ENCODE measurements at regions not wholly inside any gene's neighbourhood (a gene's known extent, or its start where the extent isn't known, plus 50 kb on each side); places are given as distances from the start of the nearest gene placed in this dataset.

DNA sequence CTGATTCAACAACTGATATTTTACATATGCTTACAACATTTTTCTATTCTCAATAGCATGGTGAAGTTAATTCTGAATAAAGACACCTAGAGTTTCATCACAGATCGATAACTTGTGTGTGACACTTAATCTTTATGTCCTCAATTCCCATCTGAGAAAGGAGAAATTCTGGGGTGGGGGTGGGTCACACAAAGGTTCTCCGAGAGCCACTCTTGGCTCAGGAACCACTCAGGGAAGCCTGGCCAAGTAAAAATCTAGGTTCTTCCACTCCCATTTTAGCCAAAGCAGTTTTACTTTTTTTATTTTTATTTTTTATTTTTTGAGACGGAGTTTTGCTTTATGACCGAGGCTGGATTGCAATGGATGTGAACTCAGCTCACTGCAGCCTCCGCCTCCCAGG lies 111.0 kb upstream of the TBL1XR1 start:
- whole genome bisulfite sequencing, 2 experiments (ENCODE audit: extremely low coverage in 1 of 2, insufficient coverage in 1 of 2, insufficient read length in 1 of 2, insufficient replicate concordance in 2 of 2, low coverage in 1 of 2, low lambda C conversion rate in 2 of 2, missing lambda C conversion rate in 1 of 2), result 93% methylated on average over 5 of the region's 5 CpGs; no CpG with 5 or more reads in 1 of the 2 experiments
- H4K8ac ChIP-seq (ENCODE audit: extremely low read depth, insufficient read depth, low read length), result no peak overlapping the region
- no peaks in the 10 kb centered on the region for H3K27me3 ChIP-seq (replicated peaks in 1 of 4; ENCODE audit: control insufficient read depth in 3 of 4, extremely low read depth in 1 of 4, insufficient read depth in 3 of 4, low read length in 3 of 4)
- ChIA-PET CTCF (ENCODE audit: partially characterized antibody) (no interaction called here), POLR2A (ENCODE audit: partially characterized antibody) (no interaction called here)
- no peaks in the 10 kb centered on the region for H3K23me2 ChIP-seq (ENCODE audit: low read depth, low read length)
- no peak overlapping the region for H2BK120ac ChIP-seq (replicated peaks; ENCODE audit: low read depth, low read length)
- no peak overlapping the region for H2AFZ ChIP-seq (ENCODE audit: low read length)
- H2BK5ac ChIP-seq (ENCODE audit: low read depth, low read length), result no peak overlapping the region
- H2BK20ac ChIP-seq (ENCODE audit: low read length), result no peak overlapping the region
- no peak overlapping the region for H2AK5ac ChIP-seq (ENCODE audit: low read depth, low read length)
- H3K4me3 ChIP-seq (ENCODE audit: extremely low read depth in 1 of 4, insufficient read depth in 2 of 4, low read depth in 3 of 4, low read length in 4 of 4), result no peak overlapping the region
- DNase-seq (ENCODE audit: low read depth in 1 of 2, low spot score in 2 of 2), result no peak
- H4K5ac ChIP-seq (ENCODE audit: insufficient read length, low read depth, low read length), result no peak overlapping the region
- no peaks in the 10 kb centered on the region for H3K79me2 ChIP-seq (ENCODE audit: control insufficient read depth in 1 of 2, insufficient read depth in 2 of 2, low read length in 2 of 2)
- no peak overlapping the region for H3K9ac ChIP-seq (replicated peaks in 1 of 4; ENCODE audit: extremely low read depth in 1 of 4, low read depth in 3 of 4, low read length in 3 of 4)
- H3K18ac ChIP-seq (ENCODE audit: extremely low read depth, low read length), result no peak overlapping the region
- H3K23ac ChIP-seq (ENCODE audit: insufficient read length), result no peak overlapping the region
- H4K91ac ChIP-seq (replicated peaks; ENCODE audit: insufficient read length, low read length), result no peak overlapping the region
- no peak overlapping the region for H3K4me2 ChIP-seq (ENCODE audit: insufficient read depth in 1 of 2, low read depth in 2 of 2, low read length in 2 of 2)
- FAIRE-seq, result no peak
- no peaks in the 10 kb centered on the region for H3K36me3 ChIP-seq (ENCODE audit: control insufficient read depth in 2 of 4, insufficient read depth in 4 of 4, low read length in 3 of 4)
- H3K9me3 ChIP-seq (ENCODE audit: insufficient read depth in 2 of 2, low read depth in 1 of 2, low read length in 1 of 2), result no peaks in the 10 kb centered on the region; a peak in 1 of 4 replicates
- H2BK15ac ChIP-seq (ENCODE audit: low read length), result no peak overlapping the region
- H3K4ac ChIP-seq (replicated peaks; ENCODE audit: insufficient read length, low read depth, low read length), result no peak overlapping the region
- H3K4me1 ChIP-seq (replicated peaks in 1 of 4; ENCODE audit: control insufficient read depth in 3 of 4, insufficient read depth in 4 of 4, low read length in 3 of 4), result no peaks in the 10 kb centered on the region
- no peak overlapping the region for H2BK12ac ChIP-seq (ENCODE audit: low read depth, low read length)
- H3K27ac ChIP-seq (ENCODE audit: low read depth, low read length), result no peak overlapping the region
- TF ChIP-seq TEAD4 (IDR thresholded peaks at IDR 0.05; ENCODE audit: low read depth, low read length) (no peak), POU5F1 (IDR thresholded peaks at IDR 0.05; ENCODE audit: low read depth, low read length) (no peak), ZNF274 (IDR thresholded peaks at IDR 0.05; ENCODE audit: borderline replicate concordance, extremely low read depth, low read length) (no peak), SIRT6 (IDR thresholded peaks at IDR 0.05; ENCODE audit: low read length) (no peak), TCF12 (IDR thresholded peaks at IDR 0.05; ENCODE audit: low read depth, low read length) (no peak), RAD21 (IDR thresholded peaks at IDR 0.05 in 1 of 2, conservative IDR thresholded peaks at IDR 0.05 in 1 of 2; ENCODE audit: low read depth in 2 of 2, low read length in 2 of 2) (no peak), CHD1 (IDR thresholded peaks at IDR 0.05; ENCODE audit: low read depth, low read length) (no peak)
- TF ChIP-seq, protein P1, sequence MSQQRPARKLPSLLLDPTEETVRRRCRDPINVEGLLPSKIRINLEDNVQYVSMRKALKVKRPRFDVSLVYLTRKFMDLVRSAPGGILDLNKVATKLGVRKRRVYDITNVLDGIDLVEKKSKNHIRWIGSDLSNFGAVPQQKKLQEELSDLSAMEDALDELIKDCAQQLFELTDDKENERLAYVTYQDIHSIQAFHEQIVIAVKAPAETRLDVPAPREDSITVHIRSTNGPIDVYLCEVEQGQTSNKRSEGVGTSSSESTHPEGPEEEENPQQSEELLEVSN (IDR thresholded peaks at IDR 0.05), result no peak
- TF ChIP-seq, protein P2, sequence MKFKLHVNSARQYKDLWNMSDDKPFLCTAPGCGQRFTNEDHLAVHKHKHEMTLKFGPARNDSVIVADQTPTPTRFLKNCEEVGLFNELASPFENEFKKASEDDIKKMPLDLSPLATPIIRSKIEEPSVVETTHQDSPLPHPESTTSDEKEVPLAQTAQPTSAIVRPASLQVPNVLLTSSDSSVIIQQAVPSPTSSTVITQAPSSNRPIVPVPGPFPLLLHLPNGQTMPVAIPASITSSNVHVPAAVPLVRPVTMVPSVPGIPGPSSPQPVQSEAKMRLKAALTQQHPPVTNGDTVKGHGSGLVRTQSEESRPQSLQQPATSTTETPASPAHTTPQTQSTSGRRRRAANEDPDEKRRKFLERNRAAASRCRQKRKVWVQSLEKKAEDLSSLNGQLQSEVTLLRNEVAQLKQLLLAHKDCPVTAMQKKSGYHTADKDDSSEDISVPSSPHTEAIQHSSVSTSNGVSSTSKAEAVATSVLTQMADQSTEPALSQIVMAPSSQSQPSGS (IDR thresholded peaks at IDR 0.05; ENCODE audit: low read length), result no peak
- no peak overlapping the region for H3K56ac ChIP-seq (replicated peaks; ENCODE audit: insufficient read length, low read depth, low read length)
- H4K20me1 ChIP-seq (replicated peaks in 1 of 2; ENCODE audit: control insufficient read depth in 1 of 2, insufficient read depth in 2 of 2, low read length in 2 of 2), result no peaks in the 10 kb centered on the region
- H3K79me1 ChIP-seq (ENCODE audit: low read depth, low read length), result no peaks in the 10 kb centered on the region
- H3K14ac ChIP-seq (ENCODE audit: insufficient read length), result no peak overlapping the region
